ENCODE measurements at regions not wholly inside any gene's neighbourhood (a gene's known extent, or its start where the extent isn't known, plus 50 kb on each side); places are given as distances from the start of the nearest gene placed in this dataset.

- in situ Hi-C loops (cut with MboI; ENCODE audit: low sequenced_read_pairs, unreplicated experiment) = no loop called here
- DNase-seq (ENCODE audit: low spot score) = no peak
- no peak for TF ChIP-seq CTCF (IDR thresholded peaks at IDR 0.05; ENCODE audit: borderline replicate concordance, control extremely low read depth, extremely low read depth, insufficient read depth, missing control alignments)
Measured at GRCh38 chr1:244280201-244280600, 171.5 kb downstream of the ADSS2 start.

- DNase-seq (ENCODE audit: low spot score) = no peak
- TF ChIP-seq CTCF (IDR thresholded peaks at IDR 0.05; ENCODE audit: borderline replicate concordance, control extremely low read depth, extremely low read depth, insufficient read depth, missing control alignments) = no peak
- in situ Hi-C loops (cut with MboI; ENCODE audit: low sequenced_read_pairs, unreplicated experiment) = no loop called here
Measured at GRCh38 chr1:244280859-244281258, 170.8 kb downstream of the ADSS2 start.

- no peak for DNase-seq (ENCODE audit: low spot score)
- in situ Hi-C loops (cut with MboI; ENCODE audit: low sequenced_read_pairs, unreplicated experiment) = no loop called here
- no peak for TF ChIP-seq CTCF (IDR thresholded peaks at IDR 0.05; ENCODE audit: borderline replicate concordance, control extremely low read depth, extremely low read depth, insufficient read depth, missing control alignments)
Measured at GRCh38 chr1:244283772-244284171, 167.9 kb downstream of the ADSS2 start.

- DNase-seq (ENCODE audit: low spot score) = no peak
- in situ Hi-C loops (cut with MboI; ENCODE audit: low sequenced_read_pairs, unreplicated experiment) = no loop called here
- TF ChIP-seq CTCF (IDR thresholded peaks at IDR 0.05; ENCODE audit: borderline replicate concordance, control extremely low read depth, extremely low read depth, insufficient read depth, missing control alignments) = no peak
Measured at GRCh38 chr1:244284641-244285156, 167.0 kb downstream of the ADSS2 start.

GRCh38 chr1:244286341-244286740, 165.4 kb downstream of the ADSS2 start:
- DNase-seq (ENCODE audit: low spot score) = no peak
- in situ Hi-C loops (cut with MboI; ENCODE audit: low sequenced_read_pairs, unreplicated experiment) = no loop called here
- no peak for TF ChIP-seq CTCF (IDR thresholded peaks at IDR 0.05; ENCODE audit: borderline replicate concordance, control extremely low read depth, extremely low read depth, insufficient read depth, missing control alignments)

- no peak for DNase-seq (ENCODE audit: low spot score)
- TF ChIP-seq CTCF (IDR thresholded peaks at IDR 0.05; ENCODE audit: borderline replicate concordance, control extremely low read depth, extremely low read depth, insufficient read depth, missing control alignments) = no peak
- in situ Hi-C loops (cut with MboI; ENCODE audit: low sequenced_read_pairs, unreplicated experiment) = no loop called here
Measured at GRCh38 chr1:244287726-244288125, 164.0 kb downstream of the ADSS2 start.

GRCh38 chr1:244288663-244289062, 163.0 kb downstream of the ADSS2 start:
- in situ Hi-C loops (cut with MboI; ENCODE audit: low sequenced_read_pairs, unreplicated experiment) = no loop called here
- no peak for DNase-seq (ENCODE audit: low spot score)
- TF ChIP-seq CTCF (IDR thresholded peaks at IDR 0.05; ENCODE audit: borderline replicate concordance, control extremely low read depth, extremely low read depth, insufficient read depth, missing control alignments) = no peak
